Heart left ventricle (tissue), 13 donors: ENCODE measurements at regions not wholly inside any gene's neighbourhood (a gene's known extent, or its start where the extent isn't known, plus 50 kb on each side); places are given as distances from the start of the nearest gene placed in this dataset.

Experiments
- CTCF ChIP-seq, 12 donors: fragments of 200-600 bp; sonication (generic) in 4 of 12; IDR thresholded peaks; one replicate each; pipeline versions ENCODE4 v1.5.0 to v1.8.0; 2018 to 2022; ENCODE audit warnings: antibody characterized with exemption in 12 of 12, mild to moderate bottlenecking in 5 of 12
- POLR2A ChIP-seq, 2 donors: fragments of 450-650 bp; IDR thresholded peaks; one replicate each; pipeline ENCODE4 v1.6.1; 2017; ENCODE audit warnings: antibody characterized with exemption in 2 of 2, mild to moderate bottlenecking in 2 of 2, moderate library complexity in 2 of 2
- donor health status: ischemic (EF 13 %, LVEDD 7.1; RV severe dilation, severe dysfunction).
- donor health status: DM: no; HTN: yes; CAD: no.
- donor health status: DM: no; HTN: no; CAD: no.
- donor health status: ischemic (EF 25% LVEDD 6.9; RV normal size, moderate dysfunction).
- donor health status: ischemic (EF 25% LVEDD 5.7; RV mildly dilated, moderate dysfunction).
- donor health status: ischemic (EF 35%, LVEDD 5.7; RV mildly dilated, moderate dysfunction).
- donor health status: nonischemic (EF 11% LVEDD 7.7; RV severe dilation, severe dysfunction).
- donor health status: DM: yes; HTN: yes; CAD: no.
- donor health status: PGD.
- donor health status: ischemic (EF 29% LVEDD 5.4; RV normal size, mild dysfunction).
- donor health status: nonischemic (EF 23%, LVEDD 6.1; RV moderate dilation, normal function).

- TF ChIP-seq CTCF (IDR thresholded peaks at IDR 0.05) (no peak), POLR2A (IDR thresholded peaks at IDR 0.05) (no peak)
These were observed 510.4 kb downstream of the ZNF674 start for GRCh38 chrX:46034868-46035267.
